HCT116 (cell line): ENCODE measurements at regions not wholly inside any gene's neighbourhood (a gene's known extent, or its start where the extent isn't known, plus 50 kb on each side); places are given as distances from the start of the nearest gene placed in this dataset.

Experiments used
- ATAC-seq: fragments of 200-7000 bp; cut with Tn5 transposase; 2 replicates; pipeline ENCODE4 v1.9.1; 2020; ENCODE audit warnings: mild to moderate bottlenecking, moderate library complexity
- BruUV-seq: library from RNA; stranded (reverse); fragments of 400-500 nt; replicated peaks from 2 replicates; lab custom pipeline; 2021; lab: Mats Ljungman, UMichigan
- CTCF ChIA-PET: fragments of 300-600 bp; sonication (Branson Sonifier 250); formaldehyde crosslinking; loops from one replicate; lab custom pipeline; 2021; ENCODE audit warnings: antibody characterized with exemption; lab: Charles Lee
- POLR2A ChIA-PET: fragments of 300-600, 350-600 bp; sonication (Branson Sonifier 250); formaldehyde crosslinking; loops from one replicate; lab custom pipeline; 2021; ENCODE audit warnings: antibody characterized with exemption; lab: Charles Lee
- RAD21 ChIA-PET, 2 experiments: fragments of 300-600 bp; sonication (Branson Sonifier 250); formaldehyde crosslinking; loops; one replicate each; lab custom pipeline; 2023; ENCODE audit warnings: low total read pairs in 2 of 2; ENCODE audit not compliant: uncharacterized antibody in 2 of 2, unreplicated experiment in 2 of 2, low non-redundant PET in 1 of 2; lab: Charles Lee
- DNase-seq: peaks from one replicate; pipeline ENCODE4 v3.0.0-alpha.2; 2010; ENCODE audit warnings: low read depth, low spot score
- H2AFZ ChIP-seq: fragments of 200-600 bp; shearing (Covaris generic), sonication (generic); 2 replicates; pipeline ENCODE4 v1.6.1; 2017; ENCODE audit warnings: low read depth, mixed run types, mixed read lengths, antibody characterized with exemption, low read length; ENCODE audit not compliant: poor library complexity, severe bottlenecking
- H3K27ac ChIP-seq: 2 replicates; pipeline ENCODE4 v1.5.1; 2012; ENCODE audit warnings: low read depth, low read length
- H3K27me3 ChIP-seq: fragments of 200-600 bp; sonication (generic); 2 replicates; pipeline ENCODE4 v1.6.1; 2016; ENCODE audit warnings: mixed run types, low read length, mixed read lengths; ENCODE audit not compliant: insufficient read depth
- H3K36me3 ChIP-seq, 2 experiments: fragments of 200-500 bp in 1 of 2; fragments of 200-600 bp in 1 of 2; sonication (Bioruptor generic) in 1 of 2; sonication (generic) in 1 of 2; 2 replicates each; pipeline versions ENCODE4 v1.5.1 to v1.6.1; 2014 to 2016; ENCODE audit warnings: low read length in 2 of 2, inconsistent platforms in 1 of 2, mixed read lengths in 1 of 2, mixed run types in 1 of 2; ENCODE audit not compliant: insufficient read depth in 2 of 2, control insufficient read depth in 1 of 2
- H3K4me1 ChIP-seq, 2 experiments: fragments of 200-600 bp in 1 of 2; sonication (generic) in 1 of 2; 2 replicates each; pipeline versions ENCODE4 v1.5.1 to v1.6.1; 2012 to 2017; ENCODE audit warnings: low read length in 2 of 2, inconsistent platforms in 1 of 2, mild to moderate bottlenecking in 1 of 2, mixed read lengths in 1 of 2, mixed run types in 1 of 2, moderate library complexity in 1 of 2; ENCODE audit not compliant: insufficient read depth in 2 of 2, control insufficient read depth in 1 of 2
- H3K4me2 ChIP-seq: fragments of 200-600 bp; sonication (generic); 2 replicates; pipeline ENCODE4 v1.6.1; 2017; ENCODE audit warnings: mixed run types, low read length, mixed read lengths
- H3K4me3 ChIP-seq, 2 experiments: fragments of 200-600 bp in 1 of 2; sonication (generic) in 1 of 2; replicated peaks in 1 of 2; 2 replicates each; pipeline ENCODE4 v1.5.1; 2011 to 2016; ENCODE audit warnings: low read length in 2 of 2, control low read depth in 1 of 2, low read depth in 1 of 2, mild to moderate bottlenecking in 1 of 2, mixed read lengths in 1 of 2, mixed run types in 1 of 2
- H3K79me2 ChIP-seq: fragments of 200-600 bp; sonication (generic); 2 replicates; pipeline ENCODE4 v1.6.1; 2017; ENCODE audit warnings: mild to moderate bottlenecking, mixed run types, low read length, moderate library complexity, mixed read lengths; ENCODE audit not compliant: insufficient read depth
- H3K9ac ChIP-seq: fragments of 200-600 bp; sonication (generic); 2 replicates; pipeline ENCODE4 v1.6.1; 2016; ENCODE audit warnings: low read length, mixed read lengths
- H3K9me2 ChIP-seq: fragments of 200-600 bp; sonication (generic), shearing (Covaris generic); 2 replicates; pipeline ENCODE4 v1.6.1; 2017; ENCODE audit warnings: mixed run types, mild to moderate bottlenecking, moderate library complexity; ENCODE audit not compliant: insufficient read depth
- H3K9me3 ChIP-seq, 2 experiments: fragments of 200-500 bp in 1 of 2; fragments of 200-600 bp in 1 of 2; sonication (Bioruptor generic) in 1 of 2; sonication (generic) in 1 of 2; 2 replicates each; pipeline ENCODE4 v1.6.1; 2014 to 2017; ENCODE audit warnings: low read length in 2 of 2, mixed read lengths in 2 of 2, inconsistent platforms in 1 of 2, low read depth in 1 of 2, mild to moderate bottlenecking in 1 of 2, mixed run types in 1 of 2, moderate library complexity in 1 of 2; ENCODE audit not compliant: control insufficient read depth in 1 of 2, insufficient read depth in 1 of 2
- H4K20me1 ChIP-seq: fragments of 200-600 bp; sonication (generic), shearing (Covaris generic); 2 replicates; pipeline ENCODE4 v1.6.1; 2017; ENCODE audit warnings: mixed run types, mild to moderate bottlenecking, moderate library complexity; ENCODE audit not compliant: insufficient read depth
- ATF3 ChIP-seq: IDR thresholded peaks from 2 replicates; pipeline ENCODE4 v1.6.1; 2012
- CBX3 ChIP-seq: IDR thresholded peaks from 2 replicates; pipeline ENCODE4 v1.6.1; 2012; ENCODE audit warnings: low read depth
- CEBPB ChIP-seq: IDR thresholded peaks from 2 replicates; pipeline ENCODE4 v1.6.1; 2012; ENCODE audit warnings: low read depth
- EGR1 ChIP-seq: IDR thresholded peaks from 2 replicates; pipeline ENCODE4 v1.6.1; 2012; ENCODE audit warnings: low read depth
- ELF1 ChIP-seq: IDR thresholded peaks from 2 replicates; pipeline ENCODE4 v1.6.1; 2012; ENCODE audit warnings: low read depth, borderline replicate concordance
- EZH2 ChIP-seq: fragments of 200-600 bp; sonication (generic); IDR thresholded peaks from 2 replicates; pipeline ENCODE4 v1.6.1; 2017; ENCODE audit warnings: antibody characterized with exemption, mixed run types
- POLR2A ChIP-seq: IDR thresholded peaks from 2 replicates; pipeline ENCODE4 v1.7.0; 2011; ENCODE audit warnings: borderline replicate concordance; ENCODE audit not compliant: insufficient read depth, insufficient read length; ENCODE audit errors: extremely low read depth
- POLR2AphosphoS5 ChIP-seq: IDR thresholded peaks from 2 replicates; pipeline ENCODE4 v1.6.1; 2011; ENCODE audit warnings: mild to moderate bottlenecking, low read depth, low read length, moderate library complexity
- RAD21 ChIP-seq: IDR thresholded peaks from 2 replicates; pipeline ENCODE4 v1.6.1; 2012; ENCODE audit warnings: low read depth, mild to moderate bottlenecking
- REST ChIP-seq: IDR thresholded peaks from 2 replicates; pipeline ENCODE4 v1.6.1; 2012; ENCODE audit warnings: low read depth
- SP1 ChIP-seq: IDR thresholded peaks from 2 replicates; pipeline ENCODE4 v1.6.1; 2012; ENCODE audit warnings: low read depth
- TCF7L2 ChIP-seq: IDR thresholded peaks from 2 replicates; pipeline ENCODE4 v1.7.0; 2011; ENCODE audit warnings: borderline replicate concordance, inconsistent platforms; ENCODE audit not compliant: insufficient read depth, insufficient read length; ENCODE audit errors: extremely low read depth
- intact Hi-C: fragments of 100-400 bp; cut with micrococcal nuclease; formaldehyde crosslinking; loops from 2 replicates; pipeline ENCODE4 v1.10.0; 2022

DNA sequence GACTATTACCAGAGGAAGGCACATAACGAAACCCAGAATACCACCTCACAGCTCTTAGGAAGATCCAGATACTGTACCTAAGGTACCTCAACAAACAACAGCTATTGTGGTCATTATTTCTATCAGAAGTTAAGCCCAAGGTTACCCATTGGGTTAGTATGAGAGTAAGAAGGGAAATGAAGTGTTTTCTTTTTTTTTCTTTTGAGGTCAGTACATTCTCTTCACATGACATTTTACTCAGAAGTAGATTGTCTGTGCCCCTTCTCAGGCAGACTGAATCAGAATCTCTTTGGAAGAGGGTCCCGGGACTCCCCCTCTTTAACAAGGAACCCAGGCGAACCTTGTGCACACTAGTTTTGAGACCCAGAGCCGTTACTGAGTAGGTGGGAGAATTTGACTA lies 233.7 kb upstream of the CXCR4 start:
- Histone ChIP-seq H3K27ac (no peak overlapping the region), H3K4me3 (no peak overlapping the region), H3K79me2 (no peaks in the 10 kb centered on the region), H3K27me3 (no peaks in the 10 kb centered on the region), H3K9me2 (no peaks in the 10 kb centered on the region), H3K9me3 (no peaks in the 10 kb centered on the region), H3K36me3 (no peaks in the 10 kb centered on the region), H3K9ac (no peak overlapping the region), H4K20me1 (no peaks in the 10 kb centered on the region), H3K4me2 (no peak overlapping the region), H3K4me1 (no peaks in the 10 kb centered on the region), H2AFZ (no peak overlapping the region)
- ChIA-PET POLR2A (no interaction called here), CTCF (no interaction called here), RAD21 (no interaction called here)
- DNase-seq (no peak), ATAC-seq (no peak)
- no TSS peak for BruUV-seq
- no peak for TF ChIP-seq CEBPB
- no peak for TF ChIP-seq SP1
- no peak for TF ChIP-seq POLR2AphosphoS5
- no peak for TF ChIP-seq POLR2A
- no peak for TF ChIP-seq CBX3
- no peak for TF ChIP-seq TCF7L2
- TF ChIP-seq ATF3: no peak
- TF ChIP-seq RAD21: no peak
- TF ChIP-seq ELF1: no peak
- TF ChIP-seq EGR1: no peak
- no peak for TF ChIP-seq EZH2
- TF ChIP-seq REST: no peak
- intact Hi-C loops: no loop called here
